Gastroesophageal sphincter (tissue), 3 donors: ENCODE measurements at regions not wholly inside any gene's neighbourhood (a gene's known extent, or its start where the extent isn't known, plus 50 kb on each side); places are given as distances from the start of the nearest gene placed in this dataset.

Experiments
- CTCF ChIP-seq, 4 experiments: fragments of 200-600 bp in 2 of 4; fragments of 450-650 bp in 2 of 4; sonication (generic) in 1 of 4; IDR thresholded peaks; one replicate each; pipeline ENCODE4 v1.5.1; 2017 to 2019; ENCODE audit warnings: antibody characterized with exemption in 4 of 4, mild to moderate bottlenecking in 2 of 4, moderate library complexity in 2 of 4
- POLR2A ChIP-seq, 2 donors: fragments of 450-650 bp; IDR thresholded peaks; one replicate each; pipeline ENCODE4 v1.6.1; 2017; ENCODE audit warnings: antibody characterized with exemption in 2 of 2, mild to moderate bottlenecking in 2 of 2, moderate library complexity in 1 of 2

DNA sequence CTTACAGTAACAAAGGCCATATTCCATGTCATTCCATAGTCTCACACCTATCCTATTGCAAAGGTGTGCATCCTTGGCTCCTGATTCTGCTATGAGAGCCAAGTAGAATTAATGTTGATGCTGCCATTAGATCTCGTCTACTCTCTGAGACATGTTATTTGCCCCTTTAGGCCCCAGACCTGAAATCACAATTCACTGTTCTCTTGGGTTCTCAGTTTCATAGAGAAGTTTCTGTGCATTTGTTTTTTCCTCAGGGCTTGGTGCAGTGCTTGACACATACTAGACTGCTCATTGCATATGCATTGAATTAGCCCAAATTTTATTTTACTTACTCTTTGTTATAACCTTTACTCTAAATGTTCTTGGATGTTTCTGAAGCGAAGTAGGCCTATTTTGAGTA lies 265.7 kb downstream of the JRKL start:
- TF ChIP-seq CTCF (IDR thresholded peaks at IDR 0.05) (no peak), POLR2A (IDR thresholded peaks at IDR 0.05) (no peak)
